SK-N-SH treated with all-trans-retinoic acid at 6 μM for 48 hours (cell line): ENCODE measurements at regions not wholly inside any gene's neighbourhood (a gene's known extent, or its start where the extent isn't known, plus 50 kb on each side); places are given as distances from the start of the nearest gene placed in this dataset.

Source experiments
- ARNTL ChIP-seq: fragments of 450-650 bp; formaldehyde crosslinking; IDR thresholded peaks from 2 replicates; pipeline ENCODE4 v1.5.0; 2020; ENCODE audit warnings: low read depth, mild to moderate bottlenecking, moderate library complexity, borderline replicate concordance
- CREB5 ChIP-seq: fragments of 250-450 bp; sonication (Bioruptor Pico); IDR thresholded peaks from 2 replicates; pipeline ENCODE4 v1.5.1; 2020; ENCODE audit warnings: low read depth, mild to moderate bottlenecking, moderate library complexity
- ESRRG ChIP-seq: fragments of 250-450 bp; sonication (Bioruptor Pico); IDR thresholded peaks from 2 replicates; pipeline ENCODE4 v1.6.1; 2021; ENCODE audit warnings: mild to moderate bottlenecking
- ISL1 ChIP-seq: fragments of 250-450 bp; sonication (Bioruptor Pico); IDR thresholded peaks from 2 replicates; pipeline ENCODE4 v2.1.2; 2022; ENCODE audit warnings: mild to moderate bottlenecking, moderate library complexity
- PATZ1 ChIP-seq: fragments of 250-450 bp; sonication (Bioruptor Pico); IDR thresholded peaks from 2 replicates; pipeline ENCODE4 v1.8.0; 2020; ENCODE audit warnings: mild to moderate bottlenecking, moderate library complexity, borderline replicate concordance
- RARB ChIP-seq: fragments of 250-450 bp; sonication (Bioruptor Pico); IDR thresholded peaks from 2 replicates; pipeline ENCODE4 v1.8.0; 2021; ENCODE audit warnings: mild to moderate bottlenecking, moderate library complexity
- ZC3H10 ChIP-seq: fragments of 250-450 bp; sonication (Bioruptor Pico); IDR thresholded peaks from 2 replicates; pipeline ENCODE4 v1.5.1; 2021; ENCODE audit warnings: mild to moderate bottlenecking, moderate library complexity
- ZFP3 ChIP-seq: fragments of 250-450 bp; sonication (Bioruptor Pico); IDR thresholded peaks from 2 replicates; pipeline ENCODE4 v1.5.0; 2020; ENCODE audit warnings: mild to moderate bottlenecking, moderate library complexity
- ZFP30 ChIP-seq: fragments of 450-650 bp; formaldehyde crosslinking; IDR thresholded peaks from 2 replicates; pipeline ENCODE4 v1.5.0; 2022; ENCODE audit warnings: mild to moderate bottlenecking, moderate library complexity
- ZNF565 ChIP-seq: fragments of 450-650 bp; formaldehyde crosslinking; conservative IDR thresholded peaks from 2 replicates; pipeline ENCODE4 v1.5.0; 2020; ENCODE audit warnings: low read depth, mild to moderate bottlenecking, moderate library complexity
- ZNF8 ChIP-seq: fragments of 450-650 bp; formaldehyde crosslinking; IDR thresholded peaks from 2 replicates; pipeline ENCODE4 v1.5.0; 2020; ENCODE audit warnings: mild to moderate bottlenecking, moderate library complexity
- TF ChIP-seq, protein P1 (sequence below): fragments of 250-450 bp; sonication (Bioruptor Pico); IDR thresholded peaks from 2 replicates; pipeline ENCODE4 v1.5.1; 2021; ENCODE audit warnings: mild to moderate bottlenecking, moderate library complexity

DNA sequence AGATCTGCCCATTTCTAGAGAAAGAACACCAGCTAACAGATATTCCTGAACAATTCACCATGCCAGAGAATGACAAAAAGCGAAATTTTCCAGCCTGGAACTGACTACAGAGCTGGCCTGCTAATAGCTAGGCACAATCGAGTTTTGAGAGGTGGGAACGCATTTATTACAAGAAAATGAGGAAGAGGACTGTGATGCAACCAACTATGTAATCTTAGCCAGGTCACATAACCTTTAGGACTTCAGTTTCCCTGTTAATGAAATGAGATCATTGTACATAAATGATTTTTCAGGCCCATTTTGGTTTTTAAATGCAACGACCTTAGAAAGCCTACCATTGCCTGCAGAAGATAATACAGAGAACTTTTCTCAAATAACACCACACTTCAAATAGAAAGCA, 72.1 kb upstream of the SETMAR start:
- TF ChIP-seq RARB (CRISPR knock-in tag) (no peak), ZFP30 (CRISPR knock-in tag) (no peak), ZC3H10 (CRISPR knock-in tag) (no peak), CREB5 (CRISPR knock-in tag) (no peak), ZFP3 (no peak), ESRRG (CRISPR knock-in tag) (no peak), ARNTL (no peak), PATZ1 (CRISPR knock-in tag) (no peak), ISL1 (no peak), ZNF565 (no peak), ZNF8 (CRISPR knock-in tag) (no peak)
- TF ChIP-seq, protein P1, sequence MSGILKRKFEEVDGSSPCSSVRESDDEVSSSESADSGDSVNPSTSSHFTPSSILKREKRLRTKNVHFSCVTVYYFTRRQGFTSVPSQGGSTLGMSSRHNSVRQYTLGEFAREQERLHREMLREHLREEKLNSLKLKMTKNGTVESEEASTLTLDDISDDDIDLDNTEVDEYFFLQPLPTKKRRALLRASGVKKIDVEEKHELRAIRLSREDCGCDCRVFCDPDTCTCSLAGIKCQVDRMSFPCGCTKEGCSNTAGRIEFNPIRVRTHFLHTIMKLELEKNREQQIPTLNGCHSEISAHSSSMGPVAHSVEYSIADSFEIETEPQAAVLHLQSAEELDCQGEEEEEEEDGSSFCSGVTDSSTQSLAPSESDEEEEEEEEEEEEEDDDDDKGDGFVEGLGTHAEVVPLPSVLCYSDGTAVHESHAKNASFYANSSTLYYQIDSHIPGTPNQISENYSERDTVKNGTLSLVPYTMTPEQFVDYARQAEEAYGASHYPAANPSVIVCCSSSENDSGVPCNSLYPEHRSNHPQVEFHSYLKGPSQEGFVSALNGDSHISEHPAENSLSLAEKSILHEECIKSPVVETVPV = no peak
